ENCODE measurements at regions not wholly inside any gene's neighbourhood (a gene's known extent, or its start where the extent isn't known, plus 50 kb on each side); places are given as distances from the start of the nearest gene placed in this dataset.

- no peak for DNase-seq
- Histone ChIP-seq H3K4me3 (no peak overlapping the region), H3K36me3 (no peaks in the 10 kb centered on the region), H3K9me3 (no peaks in the 10 kb centered on the region), H3K4me1 (peaks cover 0 to 15% (median 6%) of the 10 kb centered on the region in 4 donors), H3K27ac (no peak overlapping the region), H3K27me3 (peaks cover 3 to 60% (median 35%) of the 10 kb centered on the region in 3 donors)
- 14 to 24% (median 23%) methylated on average over 18 to 26 of the region's 26 CpGs for WGBS, 5 donors
- intact Hi-C loops (cut with DNase I; ENCODE audit: low total_unique reads), result no loop called here
- TF ChIP-seq, protein P1, sequence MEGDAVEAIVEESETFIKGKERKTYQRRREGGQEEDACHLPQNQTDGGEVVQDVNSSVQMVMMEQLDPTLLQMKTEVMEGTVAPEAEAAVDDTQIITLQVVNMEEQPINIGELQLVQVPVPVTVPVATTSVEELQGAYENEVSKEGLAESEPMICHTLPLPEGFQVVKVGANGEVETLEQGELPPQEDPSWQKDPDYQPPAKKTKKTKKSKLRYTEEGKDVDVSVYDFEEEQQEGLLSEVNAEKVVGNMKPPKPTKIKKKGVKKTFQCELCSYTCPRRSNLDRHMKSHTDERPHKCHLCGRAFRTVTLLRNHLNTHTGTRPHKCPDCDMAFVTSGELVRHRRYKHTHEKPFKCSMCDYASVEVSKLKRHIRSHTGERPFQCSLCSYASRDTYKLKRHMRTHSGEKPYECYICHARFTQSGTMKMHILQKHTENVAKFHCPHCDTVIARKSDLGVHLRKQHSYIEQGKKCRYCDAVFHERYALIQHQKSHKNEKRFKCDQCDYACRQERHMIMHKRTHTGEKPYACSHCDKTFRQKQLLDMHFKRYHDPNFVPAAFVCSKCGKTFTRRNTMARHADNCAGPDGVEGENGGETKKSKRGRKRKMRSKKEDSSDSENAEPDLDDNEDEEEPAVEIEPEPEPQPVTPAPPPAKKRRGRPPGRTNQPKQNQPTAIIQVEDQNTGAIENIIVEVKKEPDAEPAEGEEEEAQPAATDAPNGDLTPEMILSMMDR (IDR thresholded peaks at IDR 0.05), result no peak
- TF ChIP-seq POLR2AphosphoS5 (IDR thresholded peaks at IDR 0.05) (no peak), POLR2A (IDR thresholded peaks at IDR 0.05) (no peak), EP300 (IDR thresholded peaks at IDR 0.05) (no peak)
These were observed 262.3 kb upstream of the TNRC6C start for GRCh38 chr17:77696151-77696720.

- Histone ChIP-seq H3K4me1 (peaks cover 0 to 15% (median 6%) of the 10 kb centered on the region in 4 donors), H3K27me3 (peaks cover 3 to 55% (median 35%) of the 10 kb centered on the region in 3 donors), H3K27ac (no peak overlapping the region), H3K9me3 (peaks cover 0 to 5% (median under 1%) of the 10 kb centered on the region in 4 donors), H3K36me3 (no peaks in the 10 kb centered on the region), H3K4me3 (no peak overlapping the region)
- no peak for TF ChIP-seq POLR2AphosphoS5 (IDR thresholded peaks at IDR 0.05)
- no peak for TF ChIP-seq EP300 (IDR thresholded peaks at IDR 0.05)
- peak in 1 of 2 donors; percentile 65 for DNase-seq
- intact Hi-C loops (cut with DNase I; ENCODE audit: low total_unique reads), result no loop called here
- 32 to 40% (median 36%) methylated on average over 15 of the region's 15 CpGs for WGBS, 5 donors
These were observed 261.6 kb upstream of the TNRC6C start for GRCh38 chr17:77696721-77697460.

GRCh38 chr17:77697480-77698400 lies 260.8 kb upstream of the TNRC6C start:
- TF ChIP-seq, protein P1 (IDR thresholded peaks at IDR 0.05), result no peak
- no peak for DNase-seq
- peaks cover 3 to 55% (median 35%) of the 10 kb centered on the region in 3 donors for H3K27me3 ChIP-seq
- no peak overlapping the region for H3K27ac ChIP-seq
- no peaks in the 10 kb centered on the region for H3K36me3 ChIP-seq
- peaks cover 0 to 9% (median 4%) of the 10 kb centered on the region in 4 donors for H3K9me3 ChIP-seq
- WGBS, 5 donors, result 61 to 68% (median 64%) methylated on average over 14 to 16 of the region's 16 CpGs
- intact Hi-C loops (cut with DNase I; ENCODE audit: low total_unique reads), result no loop called here
- peaks cover 0 to 15% (median 6%) of the 10 kb centered on the region in 4 donors for H3K4me1 ChIP-seq
- no peak overlapping the region for H3K4me3 ChIP-seq

GRCh38 chr17:77698903-77699623 lies 259.4 kb upstream of the TNRC6C start:
- Histone ChIP-seq H3K9me3 (peaks cover 0 to 19% (median 13%) of the 10 kb centered on the region in 4 donors), H3K4me3 (no peak overlapping the region), H3K27me3 (peaks cover 3 to 46% (median 31%) of the 10 kb centered on the region in 3 donors), H3K27ac (no peak overlapping the region), H3K4me1 (peaks cover 0 to 15% (median 6%) of the 10 kb centered on the region in 4 donors), H3K36me3 (no peaks in the 10 kb centered on the region)
- TF ChIP-seq POLR2A (IDR thresholded peaks at IDR 0.05), result no peak
- TF ChIP-seq, protein P1 (IDR thresholded peaks at IDR 0.05), result no peak
- TF ChIP-seq POLR2AphosphoS5 (IDR thresholded peaks at IDR 0.05), result no peak
- no peak for TF ChIP-seq EP300 (IDR thresholded peaks at IDR 0.05)
- DNase-seq, result no peak
- intact Hi-C loops (cut with DNase I; ENCODE audit: low total_unique reads), result no loop called here
- WGBS, 5 donors, result 84 to 90% (median 85%) methylated on average over 20 to 21 of the region's 21 CpGs

Data from stomach (tissue), 8 donors.